CD4-positive, CD25-positive, alpha-beta regulatory T cell (primary cell): ENCODE measurements at regions not wholly inside any gene's neighbourhood (a gene's known extent, or its start where the extent isn't known, plus 50 kb on each side); places are given as distances from the start of the nearest gene placed in this dataset.

Source experiments
- ATAC-seq, 2 donors: fragments of 150-1000 bp; cut with Tn5 transposase; one replicate each; pipeline ENCODE4 v1.10.0; 2021; ENCODE audit warnings: low read depth in 2 of 2, moderate number of reproducible peaks in 2 of 2, moderate library complexity in 1 of 2
- DNase-seq, 3 donors: peaks; one replicate each; pipeline versions ENCODE4 v3.0.0 to v3.0.0-alpha.2; 2012 to 2022; ENCODE audit warnings: mixed read lengths in 1 of 3
- H3K27ac ChIP-seq: one replicate; pipeline ENCODE4 v1.7.0; 2013; ENCODE audit warnings: mild to moderate bottlenecking, low read length; ENCODE audit not compliant: insufficient read depth, poor library complexity, severe bottlenecking
- H3K27me3 ChIP-seq: one replicate; pipeline ENCODE4 v1.7.0; 2013; ENCODE audit warnings: low read length; ENCODE audit not compliant: control insufficient read depth, insufficient read depth
- H3K36me3 ChIP-seq: one replicate; pipeline ENCODE4 v1.7.0; 2013; ENCODE audit warnings: mild to moderate bottlenecking, low read length, moderate library complexity; ENCODE audit not compliant: control insufficient read depth, insufficient read depth
- H3K4me1 ChIP-seq: 2 replicates; pipeline ENCODE4 v1.7.0; 2013; ENCODE audit warnings: mild to moderate bottlenecking, low read length; ENCODE audit not compliant: insufficient read depth, control insufficient read depth, poor library complexity, severe bottlenecking
- H3K4me3 ChIP-seq: one replicate; pipeline ENCODE4 v1.7.0; 2013; ENCODE audit warnings: low read depth, mild to moderate bottlenecking, low read length, moderate library complexity
- H3K9me3 ChIP-seq, 2 experiments: 1 replicate in 1 of 2; 2 replicates in 1 of 2; pipeline ENCODE4 v1.7.0; 2013; ENCODE audit warnings: low read length in 2 of 2, mild to moderate bottlenecking in 1 of 2, moderate library complexity in 1 of 2; ENCODE audit not compliant: control insufficient read depth in 2 of 2
- H3K27ac Mint-ChIP-seq, 3 donors: one replicate each; pipeline ENCODE4 v1.8.0; 2020 to 2022; ENCODE audit warnings: mild to moderate bottlenecking in 3 of 3, mixed read lengths in 3 of 3, moderate library complexity in 2 of 3
- H3K27me3 Mint-ChIP-seq: one replicate; pipeline ENCODE4 v1.8.0; 2022; ENCODE audit warnings: mild to moderate bottlenecking, mixed read lengths
- H3K36me3 Mint-ChIP-seq: one replicate; pipeline ENCODE4 v1.8.0; 2020; ENCODE audit warnings: mixed read lengths
- H3K4me1 Mint-ChIP-seq, 4 donors: one replicate each; pipeline ENCODE4 v1.8.0; 2020 to 2022; ENCODE audit warnings: mixed read lengths in 4 of 4, mild to moderate bottlenecking in 1 of 4
- H3K4me3 Mint-ChIP-seq, 4 donors: one replicate each; pipeline ENCODE4 v1.8.0; 2020 to 2022; ENCODE audit warnings: mild to moderate bottlenecking in 4 of 4, mixed read lengths in 4 of 4, moderate library complexity in 3 of 4
- H3K9me3 Mint-ChIP-seq, 7 donors: one replicate each; pipeline ENCODE4 v1.8.0; 2020 to 2022; ENCODE audit warnings: mixed read lengths in 7 of 7, mild to moderate bottlenecking in 3 of 7, moderate library complexity in 2 of 7

GRCh38 chr11:116518141-116518540 is 254.6 kb downstream of the BUD13 start:
- ATAC-seq (no peak), DNase-seq (no peak)
- Mint-ChIP-seq H3K36me3 (no peaks in the 10 kb centered on the region), H3K27ac (no peak overlapping the region), H3K27me3 (peaks cover 17% of the 10 kb centered on the region), H3K9me3 (peaks cover 0 to 5% (median 0%) of the 10 kb centered on the region in 7 donors), H3K4me1 (no peaks in the 10 kb centered on the region), H3K4me3 (no peak overlapping the region)
- Histone ChIP-seq H3K27me3 (peaks cover 3% of the 10 kb centered on the region), H3K27ac (no peak overlapping the region), H3K36me3 (no peaks in the 10 kb centered on the region), H3K9me3 (no peaks in the 10 kb centered on the region), H3K4me3 (no peak overlapping the region), H3K4me1 (no peaks in the 10 kb centered on the region)

GRCh38 chr11:116517584-116517983 is 255.2 kb downstream of the BUD13 start:
- DNase-seq (no peak), ATAC-seq (no peak)
- Histone ChIP-seq H3K27me3 (peaks cover 3% of the 10 kb centered on the region), H3K36me3 (no peaks in the 10 kb centered on the region), H3K4me1 (no peaks in the 10 kb centered on the region), H3K4me3 (no peak overlapping the region), H3K27ac (no peak overlapping the region), H3K9me3 (no peaks in the 10 kb centered on the region)
- H3K4me1 Mint-ChIP-seq, result no peaks in the 10 kb centered on the region
- H3K36me3 Mint-ChIP-seq, result no peaks in the 10 kb centered on the region
- no peak overlapping the region for H3K4me3 Mint-ChIP-seq
- no peak overlapping the region for H3K27ac Mint-ChIP-seq
- H3K9me3 Mint-ChIP-seq, result peaks cover 0 to 5% (median 0%) of the 10 kb centered on the region in 7 donors
- H3K27me3 Mint-ChIP-seq, result peaks cover 17% of the 10 kb centered on the region

GRCh38 chr11:116517077-116517476 is 255.7 kb downstream of the BUD13 start:
- H3K27me3 Mint-ChIP-seq, result peaks cover 21% of the 10 kb centered on the region
- H3K27me3 ChIP-seq, result peaks cover 3% of the 10 kb centered on the region

GRCh38 chr11:116515664-116516184 is 257.1 kb downstream of the BUD13 start:
- Mint-ChIP-seq H3K9me3 (peaks cover 0 to 2% (median 0%) of the 10 kb centered on the region in 7 donors), H3K27ac (no peak overlapping the region), H3K27me3 (peaks cover 21% of the 10 kb centered on the region), H3K36me3 (no peaks in the 10 kb centered on the region), H3K4me1 (no peaks in the 10 kb centered on the region), H3K4me3 (no peak overlapping the region)
- ATAC-seq, result no peak
- Histone ChIP-seq H3K27me3 (peaks cover 3% of the 10 kb centered on the region), H3K4me1 (no peaks in the 10 kb centered on the region), H3K27ac (no peak overlapping the region), H3K9me3 (no peaks in the 10 kb centered on the region), H3K36me3 (no peaks in the 10 kb centered on the region), H3K4me3 (no peak overlapping the region)
- DNase-seq, result no peak

More at GRCh38 chr11:116517077-116517476, 255.7 kb downstream of the BUD13 start:
- Mint-ChIP-seq H3K4me3 (no peak overlapping the region), H3K27ac (no peak overlapping the region), H3K36me3 (no peaks in the 10 kb centered on the region), H3K4me1 (no peaks in the 10 kb centered on the region), H3K9me3 (peaks cover 0 to 2% (median 0%) of the 10 kb centered on the region in 7 donors)
- H3K36me3 ChIP-seq, result no peaks in the 10 kb centered on the region
- ATAC-seq (no peak), DNase-seq (no peak)
- no peaks in the 10 kb centered on the region for H3K4me1 ChIP-seq
- no peak overlapping the region for H3K27ac ChIP-seq
- H3K4me3 ChIP-seq, result no peak overlapping the region
- H3K9me3 ChIP-seq, result no peaks in the 10 kb centered on the region

- Mint-ChIP-seq H3K9me3 (peaks cover 0 to 2% (median 0%) of the 10 kb centered on the region in 7 donors), H3K36me3 (no peaks in the 10 kb centered on the region), H3K4me1 (no peaks in the 10 kb centered on the region), H3K4me3 (no peak overlapping the region), H3K27ac (no peak overlapping the region), H3K27me3 (peaks cover 27% of the 10 kb centered on the region)
- Histone ChIP-seq H3K4me1 (no peaks in the 10 kb centered on the region), H3K27ac (no peak overlapping the region), H3K4me3 (no peak overlapping the region), H3K27me3 (peaks cover 3% of the 10 kb centered on the region), H3K36me3 (no peaks in the 10 kb centered on the region), H3K9me3 (no peaks in the 10 kb centered on the region)
- ATAC-seq, result no peak
- DNase-seq, result peak in 1 of 3 donors; percentile 41
Measured at GRCh38 chr11:116513894-116514293, 258.9 kb downstream of the BUD13 start.

- Mint-ChIP-seq H3K4me1 (no peaks in the 10 kb centered on the region), H3K4me3 (no peak overlapping the region), H3K36me3 (no peaks in the 10 kb centered on the region), H3K27me3 (peaks cover 26% of the 10 kb centered on the region), H3K27ac (no peak overlapping the region), H3K9me3 (peaks cover 0 to 2% (median 0%) of the 10 kb centered on the region in 7 donors)
- Histone ChIP-seq H3K4me1 (no peaks in the 10 kb centered on the region), H3K27ac (no peak overlapping the region), H3K36me3 (no peaks in the 10 kb centered on the region), H3K4me3 (no peak overlapping the region), H3K27me3 (peaks cover 3% of the 10 kb centered on the region), H3K9me3 (no peaks in the 10 kb centered on the region)
- no peak for ATAC-seq
- DNase-seq, result no peak
Measured at GRCh38 chr11:116513278-116513823, 259.4 kb downstream of the BUD13 start.

- Histone ChIP-seq H3K27ac (no peak overlapping the region), H3K4me1 (no peaks in the 10 kb centered on the region), H3K36me3 (no peaks in the 10 kb centered on the region), H3K4me3 (no peak overlapping the region), H3K9me3 (no peaks in the 10 kb centered on the region), H3K27me3 (peaks cover 3% of the 10 kb centered on the region)
- ATAC-seq (no peak), DNase-seq (no peak)
- Mint-ChIP-seq H3K36me3 (no peaks in the 10 kb centered on the region), H3K9me3 (peaks cover 0 to 2% (median 0%) of the 10 kb centered on the region in 7 donors), H3K4me1 (no peaks in the 10 kb centered on the region), H3K27me3 (peaks cover 25% of the 10 kb centered on the region), H3K4me3 (no peak overlapping the region), H3K27ac (no peak overlapping the region)
Measured at GRCh38 chr11:116512841-116513240, 259.9 kb downstream of the BUD13 start.

GRCh38 chr11:116511684-116512083 is 261.1 kb downstream of the BUD13 start:
- Mint-ChIP-seq H3K36me3 (no peaks in the 10 kb centered on the region), H3K27me3 (peaks cover 19% of the 10 kb centered on the region)

More at GRCh38 chr11:116511684-116512083, 261.1 kb downstream of the BUD13 start:
- H3K36me3 ChIP-seq, result no peaks in the 10 kb centered on the region
- no peak overlapping the region for H3K4me3 Mint-ChIP-seq
- no peaks in the 10 kb centered on the region for H3K4me1 ChIP-seq
- H3K4me3 ChIP-seq, result no peak overlapping the region
- H3K27me3 ChIP-seq, result peaks cover 3% of the 10 kb centered on the region
- ATAC-seq (no peak), DNase-seq (no peak)
- H3K4me1 Mint-ChIP-seq, result no peaks in the 10 kb centered on the region
- no peak overlapping the region for H3K27ac ChIP-seq
- H3K9me3 ChIP-seq, result no peaks in the 10 kb centered on the region
- H3K9me3 Mint-ChIP-seq, result peaks cover 0 to 2% (median 0%) of the 10 kb centered on the region in 7 donors
- H3K27ac Mint-ChIP-seq, result no peak overlapping the region
